ENCODE measurements at regions not wholly inside any gene's neighbourhood (a gene's known extent, or its start where the extent isn't known, plus 50 kb on each side); places are given as distances from the start of the nearest gene placed in this dataset.

- H3K27ac Mint-ChIP-seq (ENCODE audit: unreplicated experiment): no peak overlapping the region
- no peak overlapping the region for H3K4me3 Mint-ChIP-seq (ENCODE audit: low read depth, unreplicated experiment)
- no TSS peak for BruUV-seq (replicated peaks)
- H3K36me3 Mint-ChIP-seq (ENCODE audit: insufficient read depth, unreplicated experiment): no peaks in the 10 kb centered on the region
- DNase-seq: no peak
- no peaks in the 10 kb centered on the region for H3K4me1 Mint-ChIP-seq (ENCODE audit: low read depth, unreplicated experiment)
- intact Hi-C loops (cut with micrococcal nuclease; ENCODE audit: unreplicated experiment): no loop called here
- no peaks in the 10 kb centered on the region for H3K27me3 Mint-ChIP-seq (ENCODE audit: unreplicated experiment)
- TF ChIP-seq, protein P1, sequence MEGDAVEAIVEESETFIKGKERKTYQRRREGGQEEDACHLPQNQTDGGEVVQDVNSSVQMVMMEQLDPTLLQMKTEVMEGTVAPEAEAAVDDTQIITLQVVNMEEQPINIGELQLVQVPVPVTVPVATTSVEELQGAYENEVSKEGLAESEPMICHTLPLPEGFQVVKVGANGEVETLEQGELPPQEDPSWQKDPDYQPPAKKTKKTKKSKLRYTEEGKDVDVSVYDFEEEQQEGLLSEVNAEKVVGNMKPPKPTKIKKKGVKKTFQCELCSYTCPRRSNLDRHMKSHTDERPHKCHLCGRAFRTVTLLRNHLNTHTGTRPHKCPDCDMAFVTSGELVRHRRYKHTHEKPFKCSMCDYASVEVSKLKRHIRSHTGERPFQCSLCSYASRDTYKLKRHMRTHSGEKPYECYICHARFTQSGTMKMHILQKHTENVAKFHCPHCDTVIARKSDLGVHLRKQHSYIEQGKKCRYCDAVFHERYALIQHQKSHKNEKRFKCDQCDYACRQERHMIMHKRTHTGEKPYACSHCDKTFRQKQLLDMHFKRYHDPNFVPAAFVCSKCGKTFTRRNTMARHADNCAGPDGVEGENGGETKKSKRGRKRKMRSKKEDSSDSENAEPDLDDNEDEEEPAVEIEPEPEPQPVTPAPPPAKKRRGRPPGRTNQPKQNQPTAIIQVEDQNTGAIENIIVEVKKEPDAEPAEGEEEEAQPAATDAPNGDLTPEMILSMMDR (IDR thresholded peaks at IDR 0.05; ENCODE audit: unreplicated experiment): no peak
- H3K9me3 Mint-ChIP-seq (ENCODE audit: low read depth, unreplicated experiment): peaks cover 6% of the 10 kb centered on the region
- CTCF ChIA-PET: no interaction called here
Measured at GRCh38 chr3:144873066-144873465, 901.4 kb downstream of the DIPK2A start.

GRCh38 chr3:144875211-144875610 lies 903.6 kb downstream of the DIPK2A start:
- H3K27me3 Mint-ChIP-seq (ENCODE audit: unreplicated experiment): no peaks in the 10 kb centered on the region
- CTCF ChIA-PET: no interaction called here
- BruUV-seq (replicated peaks): no TSS peak
- intact Hi-C loops (cut with micrococcal nuclease; ENCODE audit: unreplicated experiment): no loop called here
- no peak overlapping the region for H3K27ac Mint-ChIP-seq (ENCODE audit: unreplicated experiment)
- H3K9me3 Mint-ChIP-seq (ENCODE audit: low read depth, unreplicated experiment): no peaks in the 10 kb centered on the region
- no peaks in the 10 kb centered on the region for H3K4me1 Mint-ChIP-seq (ENCODE audit: low read depth, unreplicated experiment)
- H3K4me3 Mint-ChIP-seq (ENCODE audit: low read depth, unreplicated experiment): no peak overlapping the region
- H3K36me3 Mint-ChIP-seq (ENCODE audit: insufficient read depth, unreplicated experiment): no peaks in the 10 kb centered on the region
- no peak for DNase-seq
- TF ChIP-seq, protein P1 (IDR thresholded peaks at IDR 0.05; ENCODE audit: unreplicated experiment): no peak

DNA sequence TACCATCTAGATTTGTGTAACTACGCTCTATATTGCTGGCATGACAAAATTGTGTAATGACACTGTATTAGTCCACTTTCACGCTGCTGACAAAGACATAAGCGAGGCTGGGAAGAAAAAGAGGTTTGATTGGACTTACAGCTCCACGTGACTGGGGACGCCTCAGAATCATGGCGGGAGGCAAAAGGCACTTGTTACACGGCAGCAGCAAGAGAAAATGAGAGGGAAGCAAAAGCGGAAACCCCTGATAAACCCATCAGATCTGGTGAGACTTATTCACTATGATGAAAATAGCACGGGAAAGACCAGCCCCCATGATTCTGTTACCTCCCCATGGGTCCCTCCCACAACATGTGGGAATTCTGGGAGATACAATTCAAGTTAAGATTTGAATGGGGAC lies 905.7 kb downstream of the DIPK2A start:
- Mint-ChIP-seq H3K27ac (ENCODE audit: unreplicated experiment) (no peak overlapping the region), H3K36me3 (ENCODE audit: insufficient read depth, unreplicated experiment) (no peaks in the 10 kb centered on the region), H3K27me3 (ENCODE audit: unreplicated experiment) (no peaks in the 10 kb centered on the region), H3K4me1 (ENCODE audit: low read depth, unreplicated experiment) (no peaks in the 10 kb centered on the region), H3K9me3 (ENCODE audit: low read depth, unreplicated experiment) (no peaks in the 10 kb centered on the region), H3K4me3 (ENCODE audit: low read depth, unreplicated experiment) (no peak overlapping the region)
- intact Hi-C loops (cut with micrococcal nuclease; ENCODE audit: unreplicated experiment): no loop called here
- no TSS peak for BruUV-seq (replicated peaks)
- DNase-seq: no peak
- CTCF ChIA-PET: interaction anchor here (0.6 kb wide), 1 partner anchor 976 kb away, joined by 8 read pairs; no protein-coding TSS in a partner anchor
- TF ChIP-seq, protein P1 (IDR thresholded peaks at IDR 0.05; ENCODE audit: unreplicated experiment): no peak

GRCh38 chr3:144879701-144880100 lies 908.1 kb downstream of the DIPK2A start:
- no peak overlapping the region for H3K4me3 Mint-ChIP-seq (ENCODE audit: low read depth, unreplicated experiment)
- no peaks in the 10 kb centered on the region for H3K9me3 Mint-ChIP-seq (ENCODE audit: low read depth, unreplicated experiment)
- no peaks in the 10 kb centered on the region for H3K4me1 Mint-ChIP-seq (ENCODE audit: low read depth, unreplicated experiment)
- no TSS peak for BruUV-seq (replicated peaks)
- no peaks in the 10 kb centered on the region for H3K36me3 Mint-ChIP-seq (ENCODE audit: insufficient read depth, unreplicated experiment)
- H3K27ac Mint-ChIP-seq (ENCODE audit: unreplicated experiment): no peak overlapping the region
- TF ChIP-seq, protein P1 (IDR thresholded peaks at IDR 0.05; ENCODE audit: unreplicated experiment): no peak
- intact Hi-C loops (cut with micrococcal nuclease; ENCODE audit: unreplicated experiment): no loop called here
- H3K27me3 Mint-ChIP-seq (ENCODE audit: unreplicated experiment): no peaks in the 10 kb centered on the region
- CTCF ChIA-PET: no interaction called here
- DNase-seq: no peak

Measured in Calu3 (cell line).